Stimulated activated effector memory CD8-positive, alpha-beta T cell treated with anti-CD3 and anti-CD28 coated beads, Interleukin-12 subunit alpha, Interleukin-12 subunit beta, amount 100 ng/mL, for 72 hours (primary cell): ENCODE measurements at regions not wholly inside any gene's neighbourhood (a gene's known extent, or its start where the extent isn't known, plus 50 kb on each side); places are given as distances from the start of the nearest gene placed in this dataset.
"Not testable (repeated sequence)": the region's sequence is repeated elsewhere in the genome, so short reads cannot be mapped to it uniquely, and the experiment has no call there.

Source experiments
- ATAC-seq: fragments of 150-1000 bp; cut with Tn5 transposase; 2 replicates; pipeline ENCODE4 v1.10.0; 2021
- DNase-seq, 2 donors: peaks; one replicate each; pipeline ENCODE4 v3.0.0; 2021 to 2022; ENCODE audit warnings: low spot score in 2 of 2
- H3K27ac Mint-ChIP-seq: one replicate; pipeline ENCODE4 v1.8.0; 2022; ENCODE audit warnings: mild to moderate bottlenecking, mixed read lengths
- H3K36me3 Mint-ChIP-seq: one replicate; pipeline ENCODE4 v1.8.0; 2022; ENCODE audit warnings: mild to moderate bottlenecking, mixed read lengths
- H3K4me1 Mint-ChIP-seq: one replicate; pipeline ENCODE4 v1.8.0; 2022; ENCODE audit warnings: mixed read lengths
- H3K4me3 Mint-ChIP-seq: one replicate; pipeline ENCODE4 v1.8.0; 2022; ENCODE audit warnings: mild to moderate bottlenecking, mixed read lengths
- H3K9me3 Mint-ChIP-seq: one replicate; pipeline ENCODE4 v1.8.0; 2022; ENCODE audit warnings: mixed read lengths

DNA sequence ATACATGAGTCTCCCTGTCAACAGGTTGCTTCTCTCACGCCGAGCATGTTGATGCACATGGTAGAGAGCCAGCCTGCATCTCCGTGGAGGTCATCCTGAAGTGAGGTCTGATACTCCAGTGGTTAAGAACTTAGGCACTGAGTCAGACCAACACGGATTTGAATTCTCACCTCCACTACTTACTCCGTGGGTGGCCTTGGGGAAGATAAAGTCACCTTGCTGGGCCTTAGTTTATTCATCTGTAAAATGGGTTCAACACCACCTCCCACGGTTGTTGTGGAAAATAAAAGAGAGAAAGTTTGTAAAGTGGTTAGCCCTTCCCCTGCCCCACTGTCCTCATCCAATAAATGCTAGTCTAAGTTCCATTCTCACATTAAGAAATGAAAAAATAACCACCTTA is 408.9 kb downstream of the MED13L start:
- Mint-ChIP-seq H3K9me3 (no peaks in the 10 kb centered on the region), H3K27ac (no peak overlapping the region), H3K4me3 (no peak overlapping the region), H3K4me1 (no peaks in the 10 kb centered on the region), H3K36me3 (no peaks in the 10 kb centered on the region)
- ATAC-seq (no peak), DNase-seq (no peak)

DNA sequence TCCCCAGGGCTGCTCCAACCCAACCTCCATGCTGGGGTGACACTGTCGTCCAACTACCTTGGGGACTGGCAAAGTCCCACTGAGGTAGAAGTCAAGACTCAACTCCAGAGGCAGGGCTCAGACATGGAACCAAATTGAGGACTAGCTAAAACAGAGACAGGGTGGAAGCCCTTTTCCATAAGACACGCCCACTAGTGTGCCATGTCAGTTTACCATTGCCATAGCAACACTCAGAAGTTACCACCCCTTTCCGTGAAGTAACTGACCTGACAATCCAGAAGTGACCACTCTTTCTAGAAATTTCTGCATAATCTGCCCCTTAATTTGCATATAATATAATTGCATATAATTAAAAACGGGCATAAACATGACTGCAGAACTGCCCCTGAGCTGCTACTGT is 409.6 kb downstream of the MED13L start:
- no peak for DNase-seq
- no peak for ATAC-seq
- no peaks in the 10 kb centered on the region for H3K4me1 Mint-ChIP-seq
- H3K9me3 Mint-ChIP-seq: no peaks in the 10 kb centered on the region
- H3K36me3 Mint-ChIP-seq: no peaks in the 10 kb centered on the region
- H3K4me3 Mint-ChIP-seq: no peak overlapping the region
- H3K27ac Mint-ChIP-seq: no peak overlapping the region

DNA sequence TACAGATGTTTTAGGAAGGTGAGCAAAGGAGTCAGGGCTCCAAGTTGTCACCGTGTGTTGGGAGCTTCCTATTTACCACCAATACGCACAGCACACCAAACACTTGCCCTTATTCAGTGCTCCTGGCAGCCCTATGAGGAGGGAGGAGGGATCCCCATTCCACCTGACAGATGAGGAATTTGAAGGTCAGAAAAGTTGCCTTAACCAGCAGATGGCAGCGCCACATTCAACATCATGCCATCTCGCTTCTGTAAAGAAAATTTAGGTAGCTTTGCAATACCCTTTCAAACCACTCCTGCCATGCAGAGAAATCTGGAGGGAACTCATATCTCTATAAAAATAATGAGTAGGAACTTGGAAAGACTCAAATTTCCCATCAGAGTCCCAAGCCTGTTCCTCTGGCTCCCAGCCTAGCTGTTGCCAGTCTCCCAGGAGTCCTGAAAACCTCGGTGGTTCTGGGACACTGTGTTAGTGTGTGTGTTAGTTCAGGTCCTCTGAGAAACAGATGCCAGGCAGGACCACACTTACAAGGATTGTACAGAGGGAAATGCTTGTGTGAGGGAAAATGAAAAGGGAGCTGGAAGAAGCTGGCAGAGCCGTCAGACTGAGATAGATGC is 410.5 kb downstream of the MED13L start:
- DNase-seq (no peak), ATAC-seq (no peak)
- H3K4me3 Mint-ChIP-seq: no peak overlapping the region
- H3K27ac Mint-ChIP-seq: no peak overlapping the region
- H3K4me1 Mint-ChIP-seq: no peaks in the 10 kb centered on the region
- H3K36me3 Mint-ChIP-seq: no peaks in the 10 kb centered on the region
- no peaks in the 10 kb centered on the region for H3K9me3 Mint-ChIP-seq

DNA sequence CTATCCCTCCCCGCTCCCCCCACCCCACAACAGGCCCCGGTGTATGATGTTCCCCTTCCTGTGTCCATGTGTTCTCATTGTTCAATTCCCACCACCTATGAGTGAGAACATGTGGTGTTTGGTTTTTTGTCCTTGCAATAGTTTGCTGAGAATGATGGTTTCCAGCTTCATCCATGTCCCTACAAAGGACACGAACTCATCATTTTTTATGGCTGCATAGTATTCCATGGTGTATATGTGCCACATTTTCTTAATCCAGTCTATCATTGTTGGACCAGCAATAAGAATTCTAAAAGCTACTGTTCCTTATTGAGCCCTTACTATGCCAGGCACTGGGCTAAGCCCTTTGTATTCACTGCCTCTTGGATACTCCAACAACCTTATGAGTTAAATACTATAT is 411.2 kb downstream of the MED13L start:
- H3K36me3 Mint-ChIP-seq, DNase-seq, H3K4me1 Mint-ChIP-seq, H3K4me3 Mint-ChIP-seq, H3K9me3 Mint-ChIP-seq, H3K27ac Mint-ChIP-seq, ATAC-seq: not testable (repeated sequence)

DNA sequence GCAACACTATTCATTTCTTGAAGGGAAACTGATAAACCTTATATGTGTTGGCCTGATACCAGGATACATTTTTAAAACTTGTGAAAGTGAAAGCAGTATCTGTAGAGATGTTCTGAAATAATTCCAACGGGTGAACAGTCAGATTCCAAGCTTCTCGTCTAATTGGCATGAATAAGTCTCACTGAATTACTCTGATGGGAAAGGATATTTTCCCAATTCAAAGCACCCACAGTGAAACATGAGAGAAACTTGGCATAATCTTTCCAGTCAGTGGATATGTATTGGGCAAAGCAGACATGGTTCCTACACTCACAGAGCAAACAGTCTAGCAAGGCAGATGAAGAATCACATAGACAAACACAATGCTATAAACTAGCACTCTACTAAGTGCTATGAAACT is 413.1 kb downstream of the MED13L start:
- no peaks in the 10 kb centered on the region for H3K4me1 Mint-ChIP-seq
- DNase-seq: no peak
- H3K4me3 Mint-ChIP-seq: no peak overlapping the region
- ATAC-seq: no peak
- H3K36me3 Mint-ChIP-seq: no peaks in the 10 kb centered on the region
- H3K9me3 Mint-ChIP-seq: no peaks in the 10 kb centered on the region
- no peak overlapping the region for H3K27ac Mint-ChIP-seq

DNA sequence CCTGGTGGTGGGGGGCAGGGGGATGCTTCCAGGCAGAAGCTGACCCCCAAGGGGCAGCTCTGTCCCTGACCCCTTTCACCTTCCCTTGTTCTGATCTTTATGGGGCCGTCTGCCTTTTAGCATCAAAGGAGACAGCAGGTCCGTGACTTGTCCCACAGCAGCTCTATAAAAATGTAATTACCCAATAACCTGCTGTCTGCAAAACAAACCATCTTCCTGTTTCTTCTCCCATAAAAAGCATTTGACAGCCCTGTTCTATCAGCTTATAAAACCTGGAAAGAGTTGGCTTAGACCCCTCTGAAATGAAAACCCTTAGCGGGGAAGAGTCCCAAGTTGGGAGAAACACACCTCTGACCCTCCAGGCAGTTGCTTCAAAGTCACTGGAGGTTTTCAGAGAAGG is 416.9 kb downstream of the MED13L start:
- H3K27ac Mint-ChIP-seq: no peak overlapping the region
- no peak for DNase-seq
- ATAC-seq: no peak
- H3K36me3 Mint-ChIP-seq: no peaks in the 10 kb centered on the region
- no peaks in the 10 kb centered on the region for H3K9me3 Mint-ChIP-seq
- H3K4me1 Mint-ChIP-seq: no peaks in the 10 kb centered on the region
- H3K4me3 Mint-ChIP-seq: no peak overlapping the region

DNA sequence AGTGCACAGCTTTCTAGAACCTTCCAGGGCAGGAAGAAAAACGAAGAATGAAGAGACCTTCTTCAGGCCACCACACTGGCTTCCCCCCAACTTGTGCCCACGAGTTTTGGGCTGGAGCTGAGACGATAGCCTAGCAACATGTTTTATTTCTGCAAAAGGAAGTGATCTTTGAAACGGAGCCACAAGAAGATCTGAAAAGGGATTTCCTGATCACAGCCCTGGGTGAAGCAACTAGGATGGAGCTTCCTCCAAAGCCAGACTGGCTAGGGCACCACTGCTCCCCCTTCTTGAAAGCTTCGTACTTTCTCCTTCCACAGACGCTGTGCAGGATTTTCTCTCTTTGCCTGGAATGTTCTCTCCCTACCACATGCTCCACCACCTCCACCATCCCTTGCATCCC is 418.3 kb downstream of the MED13L start:
- DNase-seq: no peak
- ATAC-seq: no peak
- H3K27ac Mint-ChIP-seq: no peak overlapping the region
- H3K4me1 Mint-ChIP-seq: no peaks in the 10 kb centered on the region
- H3K36me3 Mint-ChIP-seq: no peaks in the 10 kb centered on the region
- H3K9me3 Mint-ChIP-seq: no peaks in the 10 kb centered on the region
- no peak overlapping the region for H3K4me3 Mint-ChIP-seq

DNA sequence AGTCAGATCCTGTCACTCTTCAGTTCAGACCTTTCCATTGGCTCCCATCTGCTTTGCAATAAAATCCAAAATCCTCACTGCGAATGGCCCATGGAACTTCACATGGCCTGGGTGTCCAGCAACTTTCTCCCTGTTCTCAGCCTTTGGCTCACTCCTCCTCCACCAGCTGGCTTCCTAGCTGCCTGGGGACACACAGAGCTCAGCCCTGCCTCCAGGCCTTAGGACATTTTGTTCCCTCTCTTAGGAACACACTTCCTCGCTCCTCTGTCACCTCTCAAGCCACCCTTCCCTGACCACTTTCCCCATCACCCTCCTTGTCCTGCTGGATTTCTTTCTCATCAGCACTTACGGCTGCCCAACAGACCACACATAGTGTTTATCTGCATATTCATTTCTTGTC is 419.6 kb downstream of the MED13L start:
- no peaks in the 10 kb centered on the region for H3K36me3 Mint-ChIP-seq
- DNase-seq (no peak), ATAC-seq (no peak)
- H3K4me1 Mint-ChIP-seq: no peaks in the 10 kb centered on the region
- H3K27ac Mint-ChIP-seq: no peak overlapping the region
- no peaks in the 10 kb centered on the region for H3K9me3 Mint-ChIP-seq
- no peak overlapping the region for H3K4me3 Mint-ChIP-seq

DNA sequence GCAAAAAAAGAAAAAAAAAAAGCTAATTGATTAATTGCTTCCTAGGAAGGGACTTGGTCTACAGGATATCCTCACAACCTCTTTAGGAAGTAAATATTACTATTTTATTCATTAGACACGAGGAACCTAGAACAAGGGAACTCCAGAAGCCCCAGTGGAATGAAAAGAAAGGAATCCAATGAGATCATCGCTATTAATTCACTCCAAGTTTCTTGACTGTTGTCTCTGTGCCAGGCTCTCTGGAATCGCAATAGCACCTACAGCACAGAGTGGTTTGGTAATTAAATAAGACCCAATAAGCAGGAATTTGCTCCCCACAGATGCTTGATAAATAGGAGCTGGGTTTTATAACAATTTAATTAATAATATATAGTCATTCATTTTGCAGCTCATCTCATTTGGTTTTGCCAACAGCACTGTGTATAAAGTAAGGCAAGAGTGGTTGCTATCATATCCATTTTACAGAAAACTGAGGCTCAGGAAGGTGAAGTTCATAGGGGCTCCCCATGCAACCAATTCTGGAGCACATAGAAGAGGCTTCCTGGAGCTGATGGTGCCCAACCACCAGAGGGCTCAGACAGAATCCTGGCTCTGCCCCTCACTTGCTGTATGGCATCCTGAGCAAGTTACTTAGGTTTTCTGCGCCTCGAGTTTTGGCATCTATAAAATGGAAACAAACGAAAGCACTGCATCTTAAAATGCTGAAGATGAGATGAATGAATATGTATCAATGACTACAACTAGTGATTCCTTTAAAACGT is 420.2 kb downstream of the MED13L start:
- H3K36me3 Mint-ChIP-seq: no peaks in the 10 kb centered on the region
- DNase-seq: no peak
- H3K4me3 Mint-ChIP-seq: no peak overlapping the region
- H3K9me3 Mint-ChIP-seq: no peaks in the 10 kb centered on the region
- no peak overlapping the region for H3K27ac Mint-ChIP-seq
- no peaks in the 10 kb centered on the region for H3K4me1 Mint-ChIP-seq
- no peak for ATAC-seq

DNA sequence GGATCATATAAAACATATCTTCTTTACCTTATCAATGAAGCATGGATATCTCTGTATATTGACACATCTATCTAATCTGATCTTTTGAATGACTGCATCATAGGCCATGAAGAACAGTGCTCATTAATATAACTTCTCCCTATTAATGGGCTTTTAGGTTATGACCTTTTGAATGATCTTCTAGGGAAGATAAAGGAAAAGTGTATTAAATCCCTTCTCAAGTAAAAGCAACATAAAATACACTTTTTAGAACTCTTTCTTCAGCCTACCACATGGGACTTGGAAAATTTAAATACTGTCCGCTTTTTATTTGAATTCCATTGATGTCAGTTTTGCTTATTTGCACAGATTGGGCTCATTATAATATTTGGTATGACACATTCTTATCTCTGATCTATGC is 425.4 kb downstream of the MED13L start:
- DNase-seq: no peak
- H3K27ac Mint-ChIP-seq: no peak overlapping the region
- no peaks in the 10 kb centered on the region for H3K36me3 Mint-ChIP-seq
- peaks cover 3% of the 10 kb centered on the region for H3K9me3 Mint-ChIP-seq
- ATAC-seq: no peak
- no peaks in the 10 kb centered on the region for H3K4me1 Mint-ChIP-seq
- H3K4me3 Mint-ChIP-seq: no peak overlapping the region

DNA sequence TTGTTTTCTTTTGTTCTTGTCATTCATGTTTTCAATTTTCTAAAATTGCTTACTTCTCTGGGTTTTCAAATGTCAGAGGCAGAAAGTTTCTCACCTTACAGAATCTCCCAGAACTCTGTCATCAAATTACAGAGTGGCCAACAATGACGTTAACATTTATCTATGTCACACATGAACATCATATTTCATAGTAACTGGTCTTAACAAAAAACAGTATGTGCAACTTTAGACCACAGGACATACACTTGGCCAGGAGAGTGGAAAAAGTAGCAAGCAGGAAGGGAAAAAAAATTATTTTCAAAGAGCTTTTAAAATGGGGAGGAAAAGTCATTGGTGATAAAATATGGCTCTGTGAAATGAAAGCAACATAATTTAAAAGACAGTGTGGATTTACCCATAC is 426.5 kb downstream of the MED13L start:
- H3K27ac Mint-ChIP-seq: no peak overlapping the region
- H3K36me3 Mint-ChIP-seq: no peaks in the 10 kb centered on the region
- H3K9me3 Mint-ChIP-seq: peaks cover 6% of the 10 kb centered on the region
- DNase-seq: no peak
- H3K4me1 Mint-ChIP-seq: no peaks in the 10 kb centered on the region
- H3K4me3 Mint-ChIP-seq: no peak overlapping the region
- ATAC-seq: no peak

DNA sequence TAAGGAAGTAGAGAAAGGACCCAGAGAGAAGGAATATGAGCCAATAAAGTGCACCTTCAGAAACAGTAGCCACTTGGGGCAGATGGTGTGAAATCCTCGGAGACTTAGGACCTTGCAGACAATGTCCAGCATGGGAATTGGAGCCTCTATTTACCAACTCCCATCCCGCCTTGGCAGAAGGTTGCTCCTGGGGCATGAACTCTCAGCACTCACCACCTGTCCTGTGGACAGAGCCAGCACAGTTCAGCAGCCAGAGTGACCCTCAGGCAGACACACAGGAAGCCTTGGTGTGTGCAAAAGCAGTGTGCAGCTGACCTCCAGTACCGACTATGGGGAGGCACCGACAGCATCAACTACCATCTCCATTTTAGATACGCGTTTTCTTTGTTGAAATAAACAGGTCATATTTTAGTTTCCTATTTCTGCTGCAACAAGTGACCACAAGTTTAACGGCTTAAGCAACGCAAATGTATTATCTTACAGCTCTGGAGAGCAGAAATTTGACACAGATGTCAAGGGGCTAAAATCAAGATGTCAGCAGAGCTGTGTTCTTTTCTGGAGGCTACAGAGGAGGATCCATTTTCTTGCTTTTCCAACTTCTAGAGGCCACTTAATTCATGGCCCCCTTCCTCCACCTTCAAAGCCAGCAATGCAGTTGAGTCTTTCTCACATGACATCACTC is 428.1 kb downstream of the MED13L start:
- no peaks in the 10 kb centered on the region for H3K4me1 Mint-ChIP-seq
- H3K36me3 Mint-ChIP-seq: no peaks in the 10 kb centered on the region
- peaks cover 10% of the 10 kb centered on the region for H3K9me3 Mint-ChIP-seq
- ATAC-seq: no peak
- H3K4me3 Mint-ChIP-seq: no peak overlapping the region
- DNase-seq: no peak
- H3K27ac Mint-ChIP-seq: no peak overlapping the region

DNA sequence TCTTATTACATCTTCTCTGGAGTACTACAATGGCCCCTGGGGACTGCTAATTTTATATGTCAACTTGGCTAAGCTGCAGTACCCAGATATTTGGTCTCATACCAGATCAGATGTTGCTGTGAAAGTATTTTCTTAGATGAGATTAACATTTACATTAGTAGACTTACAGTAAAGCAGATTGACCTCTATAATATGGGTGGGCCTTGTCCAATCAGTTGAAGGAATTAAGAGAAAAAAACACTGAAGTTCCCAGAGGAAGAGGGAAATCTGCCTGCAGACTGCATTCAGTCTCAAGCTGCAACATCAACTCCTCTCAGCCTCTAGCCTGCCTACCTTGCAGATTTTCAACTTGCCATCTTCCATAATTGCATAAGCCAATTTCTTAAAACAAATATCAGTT is 430.1 kb downstream of the MED13L start:
- Mint-ChIP-seq H3K9me3 (peaks cover 10% of the 10 kb centered on the region), H3K27ac (no peak overlapping the region), H3K4me3 (no peak overlapping the region), H3K36me3 (no peaks in the 10 kb centered on the region), H3K4me1 (no peaks in the 10 kb centered on the region)
- ATAC-seq: no peak
- DNase-seq: no peak

DNA sequence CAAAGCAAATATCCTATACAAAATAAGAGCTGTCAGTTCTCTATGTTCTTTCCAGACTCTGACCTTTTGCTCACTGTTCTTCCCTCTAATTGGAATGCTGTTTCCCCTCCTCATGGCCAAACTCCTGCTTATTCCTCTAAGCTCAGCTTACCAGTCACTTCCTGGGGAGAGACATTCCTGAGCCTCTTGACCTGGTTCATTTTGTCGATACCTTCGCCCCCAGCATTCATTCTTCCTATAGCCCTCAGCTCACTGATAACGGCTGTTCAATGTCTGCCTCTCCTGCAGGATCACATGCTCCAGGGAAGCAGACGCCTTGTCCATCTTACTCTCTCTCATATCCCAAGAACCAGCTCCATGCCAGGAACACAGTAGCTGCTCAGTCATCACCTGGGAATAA is 431.0 kb downstream of the MED13L start:
- H3K4me1 Mint-ChIP-seq: no peaks in the 10 kb centered on the region
- no peak for DNase-seq
- H3K9me3 Mint-ChIP-seq: peaks cover 10% of the 10 kb centered on the region
- H3K27ac Mint-ChIP-seq: no peak overlapping the region
- no peaks in the 10 kb centered on the region for H3K36me3 Mint-ChIP-seq
- no peak overlapping the region for H3K4me3 Mint-ChIP-seq
- no peak for ATAC-seq

DNA sequence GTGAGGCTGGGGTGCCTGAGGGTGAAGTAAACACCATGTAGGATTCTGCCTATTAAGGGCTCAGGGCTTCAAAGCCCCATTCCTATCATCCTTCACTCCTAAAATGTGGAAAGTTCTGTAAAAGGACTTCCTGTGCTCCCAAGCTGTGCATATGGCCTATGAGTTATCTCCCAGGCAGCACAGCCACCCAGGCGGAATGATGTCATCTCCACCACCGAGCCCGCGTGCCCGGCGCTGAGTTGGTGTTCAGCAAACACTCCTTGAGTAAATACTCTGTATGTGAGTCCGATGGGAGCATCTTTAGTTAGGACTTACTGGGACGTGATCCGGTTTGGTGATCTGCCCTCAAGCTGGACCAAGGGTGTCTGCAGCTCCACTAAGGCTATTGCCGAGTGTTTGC is 437.3 kb downstream of the MED13L start:
- no peak overlapping the region for H3K4me3 Mint-ChIP-seq
- no peaks in the 10 kb centered on the region for H3K9me3 Mint-ChIP-seq
- no peaks in the 10 kb centered on the region for H3K36me3 Mint-ChIP-seq
- no peak for ATAC-seq
- no peaks in the 10 kb centered on the region for H3K4me1 Mint-ChIP-seq
- DNase-seq: no peak
- H3K27ac Mint-ChIP-seq: no peak overlapping the region

DNA sequence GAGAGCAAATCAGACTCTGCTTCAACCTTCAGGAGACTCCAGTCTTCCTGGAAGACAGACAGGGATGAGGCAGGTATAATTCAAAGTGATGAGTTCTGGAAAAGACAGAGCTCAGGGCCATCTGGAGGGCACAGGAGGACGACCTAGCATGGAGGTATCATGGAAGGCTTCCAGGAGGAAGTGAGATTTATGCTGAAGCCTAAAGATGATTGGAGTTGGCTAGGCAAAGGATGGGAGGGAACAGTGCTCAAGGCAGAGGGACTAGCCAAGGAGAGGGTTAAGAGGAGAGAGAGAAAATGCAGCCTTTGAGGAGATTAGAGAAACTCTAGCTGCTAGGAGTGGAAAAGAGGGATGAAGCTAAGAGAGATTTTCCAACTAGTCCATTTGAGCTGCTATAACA is 438.5 kb downstream of the MED13L start:
- Mint-ChIP-seq H3K36me3 (no peaks in the 10 kb centered on the region), H3K9me3 (no peaks in the 10 kb centered on the region), H3K27ac (no peak overlapping the region), H3K4me3 (no peak overlapping the region), H3K4me1 (no peaks in the 10 kb centered on the region)
- no peak for ATAC-seq
- no peak for DNase-seq
